Panc1 (cell line): ENCODE measurements at regions not wholly inside any gene's neighbourhood (a gene's known extent, or its start where the extent isn't known, plus 50 kb on each side); places are given as distances from the start of the nearest gene placed in this dataset.

Source experiments
- ATAC-seq: fragments of 200-7000 bp; cut with Tn5 transposase; 2 replicates; pipeline ENCODE4 v1.9.1; 2020; ENCODE audit warnings: mild to moderate bottlenecking, moderate library complexity
- BruUV-seq: library from RNA; stranded (reverse); fragments of 400-500 nt; replicated peaks from 2 replicates; lab custom pipeline; 2021; lab: Mats Ljungman, UMichigan
- CTCF ChIA-PET: fragments of 300-600 bp; sonication (Branson Sonifier 250); formaldehyde crosslinking; loops from one replicate; lab custom pipeline; 2022; ENCODE audit warnings: antibody characterized with exemption; lab: Charles Lee
- POLR2A ChIA-PET: fragments of 300-600 bp; sonication (Branson Sonifier 250); formaldehyde crosslinking; loops from one replicate; lab custom pipeline; 2022; ENCODE audit warnings: antibody characterized with exemption; lab: Charles Lee
- DNase-seq: peaks from one replicate; pipeline ENCODE4 v3.0.0-alpha.2; 2010; ENCODE audit warnings: low read depth, low spot score
- H3K27ac ChIP-seq: 2 replicates; pipeline ENCODE4 v1.5.1; 2011; ENCODE audit warnings: mild to moderate bottlenecking, low read length, inconsistent platforms
- H3K27me3 ChIP-seq: fragments of 200-500 bp; sonication (Bioruptor generic); 2 replicates; pipeline ENCODE4 v1.6.0; 2014; ENCODE audit warnings: low read length, inconsistent platforms; ENCODE audit not compliant: control insufficient read depth, insufficient read depth
- H3K36me3 ChIP-seq: fragments of 200-500 bp; sonication (Bioruptor generic); 2 replicates; pipeline ENCODE4 v1.5.1; 2014; ENCODE audit warnings: inconsistent platforms, mild to moderate bottlenecking, low read length, moderate library complexity; ENCODE audit not compliant: control insufficient read depth, insufficient read depth
- H3K4me1 ChIP-seq: 2 replicates; pipeline ENCODE4 v1.5.1; 2011; ENCODE audit warnings: inconsistent platforms, mild to moderate bottlenecking, low read length, moderate library complexity; ENCODE audit not compliant: control insufficient read depth, insufficient read depth
- H3K4me3 ChIP-seq, 2 experiments: 2 replicates each; pipeline ENCODE4 v1.5.1; 2011 to 2012; ENCODE audit warnings: low read depth in 2 of 2, low read length in 2 of 2, mild to moderate bottlenecking in 2 of 2, inconsistent platforms in 1 of 2, moderate library complexity in 1 of 2
- H3K9me3 ChIP-seq: fragments of 200-500 bp; sonication (Bioruptor generic); 2 replicates; pipeline ENCODE4 v1.5.1; 2014; ENCODE audit warnings: low read depth, mild to moderate bottlenecking, inconsistent platforms, low read length, moderate library complexity; ENCODE audit not compliant: control insufficient read depth, insufficient read depth
- CTCF ChIP-seq: fragments of 450-650 bp; IDR thresholded peaks from 2 replicates; pipeline ENCODE4 v1.5.1; 2017; ENCODE audit warnings: mild to moderate bottlenecking
- POLR2AphosphoS5 ChIP-seq: IDR thresholded peaks from 2 replicates; pipeline ENCODE4 v1.6.1; 2012; ENCODE audit warnings: mild to moderate bottlenecking, low read depth, low read length, moderate library complexity
- SIN3A ChIP-seq: IDR thresholded peaks from 2 replicates; pipeline ENCODE4 v1.6.1; 2012; ENCODE audit warnings: low read depth, mild to moderate bottlenecking, low read length, moderate library complexity, borderline replicate concordance; ENCODE audit not compliant: insufficient read depth
- TCF7L2 ChIP-seq: IDR thresholded peaks from 2 replicates; pipeline ENCODE4 v1.6.1; 2011; ENCODE audit warnings: mild to moderate bottlenecking, low read depth, low read length, inconsistent platforms
- in situ Hi-C: cut with HindIII; loops from 2 replicates; pipeline ENCODE4 v1.10.0; 2016; ENCODE audit warnings: low sequenced_read_pairs, low pct_unique_long_range_greater_than_20kb
- intact Hi-C: fragments of 100-400 bp; cut with micrococcal nuclease; formaldehyde crosslinking; loops from one replicate; pipeline ENCODE4 v1.10.0; 2022; ENCODE audit not compliant: unreplicated experiment
- TF ChIP-seq, protein P1 (sequence below), 2 experiments: IDR thresholded peaks; 2 replicates each; pipeline ENCODE4 v1.6.1; 2011 to 2012; ENCODE audit warnings: low read depth in 2 of 2, control low read depth in 1 of 2, low read length in 1 of 2, mild to moderate bottlenecking in 1 of 2, moderate library complexity in 1 of 2; ENCODE audit not compliant: insufficient read depth in 1 of 2

DNA sequence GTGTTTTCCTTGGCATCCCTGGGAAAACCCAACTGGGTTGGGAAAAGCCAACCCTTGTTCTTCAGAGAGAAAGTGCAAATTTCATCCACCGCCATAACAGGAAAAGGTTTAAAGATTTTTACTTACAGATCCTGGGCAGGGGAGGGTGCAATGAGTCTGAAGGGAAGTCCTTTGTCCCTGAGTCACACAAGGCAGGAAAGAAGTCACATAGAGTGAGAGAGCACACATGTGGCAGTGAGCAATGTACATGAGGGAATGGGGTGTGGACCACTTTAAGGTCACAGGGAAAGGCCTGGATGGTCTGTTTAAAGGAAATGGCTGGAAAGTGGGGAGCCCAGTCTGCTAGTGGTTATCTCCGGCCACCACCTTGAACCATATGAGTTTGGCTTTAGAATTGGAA, 248.9 kb downstream of the HS3ST1 start:
- Histone ChIP-seq H3K27ac (no peak overlapping the region), H3K4me1 (no peaks in the 10 kb centered on the region), H3K36me3 (no peaks in the 10 kb centered on the region), H3K9me3 (no peaks in the 10 kb centered on the region), H3K27me3 (no peaks in the 10 kb centered on the region), H3K4me3 (no peak overlapping the region)
- no TSS peak for BruUV-seq
- CTCF ChIA-PET, result no interaction called here
- intact Hi-C loops (no loop called here), in situ Hi-C loops (no loop called here)
- TF ChIP-seq SIN3A (no peak), CTCF (no peak), POLR2AphosphoS5 (no peak), TCF7L2 (no peak)
- TF ChIP-seq, protein P1, sequence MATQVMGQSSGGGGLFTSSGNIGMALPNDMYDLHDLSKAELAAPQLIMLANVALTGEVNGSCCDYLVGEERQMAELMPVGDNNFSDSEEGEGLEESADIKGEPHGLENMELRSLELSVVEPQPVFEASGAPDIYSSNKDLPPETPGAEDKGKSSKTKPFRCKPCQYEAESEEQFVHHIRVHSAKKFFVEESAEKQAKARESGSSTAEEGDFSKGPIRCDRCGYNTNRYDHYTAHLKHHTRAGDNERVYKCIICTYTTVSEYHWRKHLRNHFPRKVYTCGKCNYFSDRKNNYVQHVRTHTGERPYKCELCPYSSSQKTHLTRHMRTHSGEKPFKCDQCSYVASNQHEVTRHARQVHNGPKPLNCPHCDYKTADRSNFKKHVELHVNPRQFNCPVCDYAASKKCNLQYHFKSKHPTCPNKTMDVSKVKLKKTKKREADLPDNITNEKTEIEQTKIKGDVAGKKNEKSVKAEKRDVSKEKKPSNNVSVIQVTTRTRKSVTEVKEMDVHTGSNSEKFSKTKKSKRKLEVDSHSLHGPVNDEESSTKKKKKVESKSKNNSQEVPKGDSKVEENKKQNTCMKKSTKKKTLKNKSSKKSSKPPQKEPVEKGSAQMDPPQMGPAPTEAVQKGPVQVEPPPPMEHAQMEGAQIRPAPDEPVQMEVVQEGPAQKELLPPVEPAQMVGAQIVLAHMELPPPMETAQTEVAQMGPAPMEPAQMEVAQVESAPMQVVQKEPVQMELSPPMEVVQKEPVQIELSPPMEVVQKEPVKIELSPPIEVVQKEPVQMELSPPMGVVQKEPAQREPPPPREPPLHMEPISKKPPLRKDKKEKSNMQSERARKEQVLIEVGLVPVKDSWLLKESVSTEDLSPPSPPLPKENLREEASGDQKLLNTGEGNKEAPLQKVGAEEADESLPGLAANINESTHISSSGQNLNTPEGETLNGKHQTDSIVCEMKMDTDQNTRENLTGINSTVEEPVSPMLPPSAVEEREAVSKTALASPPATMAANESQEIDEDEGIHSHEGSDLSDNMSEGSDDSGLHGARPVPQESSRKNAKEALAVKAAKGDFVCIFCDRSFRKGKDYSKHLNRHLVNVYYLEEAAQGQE (IDR thresholded peaks at IDR 0.05; ENCODE audit: insufficient read depth in 1 of 2, low read depth in 2 of 2, low read length in 1 of 2), result no peak
- no peak for DNase-seq
- no peak for ATAC-seq
- POLR2A ChIA-PET, result no interaction called here

DNA sequence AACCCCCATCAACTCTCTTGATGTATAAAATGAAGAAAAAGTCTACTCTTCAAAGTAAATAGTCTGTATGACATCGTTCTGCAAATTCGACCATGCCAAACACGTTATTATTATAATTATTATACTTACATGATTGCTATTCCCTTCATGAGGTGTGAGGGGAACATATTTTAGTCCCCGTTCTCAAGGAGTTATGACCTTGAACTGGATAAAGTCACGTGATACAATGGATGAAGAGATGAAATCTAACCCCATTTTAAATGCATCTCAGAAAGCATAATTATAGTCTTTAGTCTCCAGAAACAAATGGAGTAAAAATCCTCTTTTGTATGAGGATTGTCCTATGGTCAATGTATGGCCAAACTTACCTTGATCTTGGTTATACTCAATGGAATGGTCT, 250.3 kb downstream of the HS3ST1 start:
- ATAC-seq (no peak), DNase-seq (no peak)
- intact Hi-C loops (no loop called here), in situ Hi-C loops (no loop called here)
- Histone ChIP-seq H3K27ac (no peak overlapping the region), H3K9me3 (no peaks in the 10 kb centered on the region), H3K4me1 (no peaks in the 10 kb centered on the region), H3K27me3 (no peaks in the 10 kb centered on the region), H3K4me3 (no peak overlapping the region), H3K36me3 (no peaks in the 10 kb centered on the region)
- ChIA-PET CTCF (no interaction called here), POLR2A (no interaction called here)
- TF ChIP-seq CTCF, result no peak
- TF ChIP-seq, protein P1 (IDR thresholded peaks at IDR 0.05; ENCODE audit: insufficient read depth in 1 of 2, low read depth in 2 of 2, low read length in 1 of 2), result no peak
- TF ChIP-seq SIN3A, result no peak
- no peak for TF ChIP-seq POLR2AphosphoS5
- TF ChIP-seq TCF7L2, result no peak
- no TSS peak for BruUV-seq
